Liver (tissue), 3 donors: ENCODE measurements at regions not wholly inside any gene's neighbourhood (a gene's known extent, or its start where the extent isn't known, plus 50 kb on each side); places are given as distances from the start of the nearest gene placed in this dataset.

Experiments
- ATF3 ChIP-seq: IDR thresholded peaks from 2 replicates; pipeline ENCODE4 v1.6.1; 2016; ENCODE audit warnings: antibody characterized with exemption
- CTCF ChIP-seq: fragments of 150-350 bp; IDR thresholded peaks from 2 replicates; pipeline ENCODE4 v1.5.1; 2017; ENCODE audit warnings: improper control_type of control experiment, low read depth, low read length; ENCODE audit not compliant: missing input control
- FOXA2 ChIP-seq: IDR thresholded peaks from 2 replicates; pipeline ENCODE4 v1.6.1; 2016; ENCODE audit warnings: antibody characterized with exemption
- GABPA ChIP-seq, 2 donors: IDR thresholded peaks in 1 of 2; conservative IDR thresholded peaks in 1 of 2; 2 replicates each; pipeline ENCODE4 v1.6.1; 2016; ENCODE audit warnings: antibody characterized with exemption in 2 of 2, mild to moderate bottlenecking in 1 of 2, moderate library complexity in 1 of 2
- HNF4A ChIP-seq, 2 donors: conservative IDR thresholded peaks; 2 replicates each; pipeline ENCODE4 v1.6.1; 2016; ENCODE audit warnings: antibody characterized with exemption in 2 of 2, mild to moderate bottlenecking in 2 of 2
- JUND ChIP-seq, 2 donors: IDR thresholded peaks; 2 replicates each; pipeline ENCODE4 v1.6.1; 2016; ENCODE audit warnings: antibody characterized with exemption in 2 of 2
- MAX ChIP-seq: IDR thresholded peaks from 2 replicates; pipeline ENCODE4 v1.6.1; 2016; ENCODE audit warnings: antibody characterized with exemption
- RAD21 ChIP-seq, 2 donors: IDR thresholded peaks; 2 replicates each; pipeline ENCODE4 v1.6.1; 2016; ENCODE audit warnings: antibody characterized with exemption in 2 of 2, mild to moderate bottlenecking in 2 of 2
- REST ChIP-seq: IDR thresholded peaks from 2 replicates; pipeline ENCODE4 v1.6.1; 2016; ENCODE audit warnings: antibody characterized with exemption, mild to moderate bottlenecking
- RXRA ChIP-seq, 2 donors: IDR thresholded peaks; 2 replicates each; pipeline ENCODE4 v1.6.1; 2017 to 2018; ENCODE audit warnings: antibody characterized with exemption in 2 of 2, mild to moderate bottlenecking in 1 of 2
- SP1 ChIP-seq: IDR thresholded peaks from 2 replicates; pipeline ENCODE4 v1.6.1; 2018; ENCODE audit warnings: antibody characterized with exemption, mild to moderate bottlenecking
- TAF1 ChIP-seq: conservative IDR thresholded peaks from 2 replicates; pipeline ENCODE4 v1.6.1; 2016; ENCODE audit warnings: antibody characterized with exemption, mild to moderate bottlenecking
- donor health status: healthy.
- donor health status: healthy.

GRCh38 chr14:66389481-66389880 is 96.7 kb upstream of the CCDC196 start:
- TF ChIP-seq CTCF, result no peak
- TF ChIP-seq MAX, result no peak
- TF ChIP-seq REST, result no peak
- no peak for TF ChIP-seq FOXA2
- no peak for TF ChIP-seq GABPA (IDR thresholded peaks at IDR 0.05 in 1 of 2, conservative IDR thresholded peaks at IDR 0.05 in 1 of 2)
- TF ChIP-seq RXRA (IDR thresholded peaks at IDR 0.05), result no peak
- no peak for TF ChIP-seq RAD21 (IDR thresholded peaks at IDR 0.05)
- TF ChIP-seq SP1, result no peak
- TF ChIP-seq HNF4A (conservative IDR thresholded peaks at IDR 0.05), result no peak
- TF ChIP-seq TAF1, result no peak
- TF ChIP-seq ATF3, result no peak
- no peak for TF ChIP-seq JUND (IDR thresholded peaks at IDR 0.05)
